Small intestine (tissue), 7 donors: ENCODE measurements at regions not wholly inside any gene's neighbourhood (a gene's known extent, or its start where the extent isn't known, plus 50 kb on each side); places are given as distances from the start of the nearest gene placed in this dataset.

Experiments used
- DNase-seq, 2 donors: peaks; one replicate each; pipeline versions ENCODE4 v3.0.0 to v3.0.0-alpha.2; 2013
- FAIRE-seq: peaks from 2 replicates; lab custom pipeline; 2012; peaks lifted over from hg19 to GRCh38; lab: Jason Lieb, UNC
- H3K27ac ChIP-seq, 3 donors: one replicate each; pipeline ENCODE4 v1.5.1; 2013; ENCODE audit warnings: low read length in 2 of 3, mild to moderate bottlenecking in 2 of 3, control low read depth in 1 of 3, inconsistent platforms in 1 of 3, low read depth in 1 of 3, moderate library complexity in 1 of 3
- H3K27me3 ChIP-seq, 3 donors: one replicate each; pipeline ENCODE4 v1.6.1; 2013; ENCODE audit warnings: low read length in 3 of 3, inconsistent platforms in 1 of 3; ENCODE audit not compliant: control insufficient read depth in 3 of 3, insufficient read depth in 3 of 3
- H3K36me3 ChIP-seq, 3 donors: one replicate each; pipeline ENCODE4 v1.6.1; 2013; ENCODE audit warnings: low read length in 3 of 3, inconsistent platforms in 1 of 3, low read depth in 1 of 3, mild to moderate bottlenecking in 1 of 3, moderate library complexity in 1 of 3; ENCODE audit not compliant: control insufficient read depth in 3 of 3, insufficient read depth in 2 of 3
- H3K4me1 ChIP-seq, 3 donors: one replicate each; pipeline ENCODE4 v1.6.1; 2013; ENCODE audit warnings: low read length in 2 of 3, inconsistent platforms in 1 of 3, low read depth in 1 of 3, mild to moderate bottlenecking in 1 of 3, moderate library complexity in 1 of 3; ENCODE audit not compliant: control insufficient read depth in 3 of 3, insufficient read depth in 2 of 3
- H3K4me3 ChIP-seq, 3 donors: one replicate each; pipeline ENCODE4 v1.5.1; 2013; ENCODE audit warnings: low read length in 3 of 3, control low read depth in 1 of 3, inconsistent platforms in 1 of 3, low read depth in 1 of 3, mild to moderate bottlenecking in 1 of 3, moderate library complexity in 1 of 3
- H3K9me3 ChIP-seq, 2 donors: one replicate each; pipeline ENCODE4 v1.6.1; 2013; ENCODE audit warnings: low read depth in 1 of 2, low read length in 1 of 2; ENCODE audit not compliant: control insufficient read depth in 2 of 2, insufficient read depth in 1 of 2
- WGBS, 3 donors: extraction: QIAGEN DNeasy Blood & Tissue Kit; methylation state at CpG; one replicate each; pipeline ENCODE4 v1.1.7; 2013; 5-methylcytosine and 5-hydroxymethylcytosine counted together
- donor health status: healthy with polysubstance abuse.
- donor health status: control.
- donor health status: control.
- donor health status: Bipolar disorder and iron deficiency.
- donor health status: healthy.

- DNase-seq (no peak), FAIRE-seq (no peak)
- no peak overlapping the region for H3K4me3 ChIP-seq
- no peak overlapping the region for H3K27ac ChIP-seq
- H3K9me3 ChIP-seq: no peaks in the 10 kb centered on the region
- WGBS, 3 donors: 79 to 91% (median 84%) methylated on average over 1 of the region's 1 CpG
- no peaks in the 10 kb centered on the region for H3K36me3 ChIP-seq
- peaks cover 0 to 11% (median 3%) of the 10 kb centered on the region in 3 donors for H3K4me1 ChIP-seq
- H3K27me3 ChIP-seq: peaks cover 0 to 1% (median 0%) of the 10 kb centered on the region in 3 donors
Measured at GRCh38 chrX:20433388-20433775, 166.7 kb upstream of the RPS6KA3 start.

DNA sequence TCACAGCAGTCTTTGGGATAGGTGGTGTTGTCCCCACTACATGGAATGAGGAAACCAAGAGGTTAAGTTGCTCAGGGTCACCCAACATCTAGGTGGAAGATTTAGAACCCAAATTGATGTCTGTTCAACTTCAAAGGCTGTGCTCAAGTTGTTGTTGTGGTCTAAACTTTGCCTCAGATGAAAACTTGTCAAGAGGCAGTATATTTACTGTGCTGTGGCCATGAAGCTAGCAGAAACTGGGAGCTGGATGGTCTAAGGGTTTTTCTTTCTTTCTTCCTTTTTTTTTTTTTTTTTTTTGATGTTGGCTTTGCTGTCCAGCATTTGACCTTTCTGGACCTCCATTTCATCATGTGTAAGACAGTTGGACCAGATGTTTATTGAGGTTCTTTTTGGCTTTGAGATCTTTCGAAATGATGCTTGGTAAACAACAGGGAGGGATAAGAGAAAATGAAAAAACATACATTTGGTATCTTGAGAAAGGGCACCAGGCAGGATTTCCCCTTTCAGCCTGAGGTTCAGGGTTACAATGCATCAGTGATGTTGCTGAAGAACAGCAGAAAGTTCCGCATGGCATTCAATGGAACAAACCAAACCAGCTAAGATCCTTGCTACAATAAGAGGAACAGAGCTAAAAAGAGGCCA, 166.2 kb upstream of the RPS6KA3 start:
- Histone ChIP-seq H3K27me3 (peaks cover 0 to 1% (median 0%) of the 10 kb centered on the region in 3 donors), H3K4me1 (peaks cover 0 to 9% (median 3%) of the 10 kb centered on the region in 3 donors), H3K36me3 (no peaks in the 10 kb centered on the region), H3K4me3 (no peak overlapping the region), H3K27ac (no peak overlapping the region), H3K9me3 (no peaks in the 10 kb centered on the region)
- DNase-seq: no peak
- no peak for FAIRE-seq
- 61 to 92% (median 69%) methylated on average over 2 of the region's 2 CpGs for WGBS, 3 donors

DNA sequence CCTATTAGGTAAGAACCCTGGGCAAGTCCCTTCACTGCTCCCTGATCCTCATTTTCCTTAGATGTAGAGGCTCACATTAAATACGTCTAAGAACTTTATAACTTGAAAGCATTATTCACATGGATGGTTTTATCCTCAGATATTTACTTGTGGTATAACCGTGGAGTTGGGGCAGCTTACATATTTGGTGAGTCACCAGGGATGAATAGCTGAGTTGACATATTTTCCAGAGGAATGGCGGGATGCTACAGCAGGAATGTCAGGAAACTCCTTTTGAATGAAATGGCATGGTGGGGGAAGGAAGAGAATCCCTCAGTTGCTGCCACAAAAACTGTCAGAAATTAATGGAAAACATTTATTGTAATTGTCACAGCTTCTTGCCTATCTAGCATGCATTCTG, 165.3 kb upstream of the RPS6KA3 start:
- DNase-seq: no peak
- Histone ChIP-seq H3K4me1 (peaks cover 0 to 5% (median 3%) of the 10 kb centered on the region in 3 donors), H3K27me3 (peaks cover 0 to 1% (median 0%) of the 10 kb centered on the region in 3 donors), H3K9me3 (no peaks in the 10 kb centered on the region), H3K36me3 (no peaks in the 10 kb centered on the region), H3K4me3 (no peak overlapping the region), H3K27ac (no peak overlapping the region)
- no peak for FAIRE-seq
- 62 to 80% (median 78%) methylated on average over 3 of the region's 3 CpGs for WGBS, 3 donors

DNA sequence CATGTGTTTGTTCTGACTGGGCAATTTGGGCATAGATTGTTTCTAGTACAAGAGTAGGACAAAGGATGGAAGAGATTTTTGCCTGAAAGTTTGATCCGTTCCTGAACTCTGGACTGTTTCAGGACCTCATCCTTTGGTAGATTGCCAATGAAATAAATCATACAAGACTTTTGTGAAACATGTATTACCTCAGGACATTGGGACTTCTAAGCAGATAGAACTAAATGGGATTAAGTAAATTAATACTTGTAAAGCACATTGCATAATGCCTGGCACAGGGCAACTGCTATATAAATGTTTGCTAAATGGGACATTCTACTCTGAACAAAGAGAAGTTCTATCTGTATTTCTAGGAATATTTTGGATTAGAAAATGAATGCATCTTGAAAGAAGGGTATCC, 164.8 kb upstream of the RPS6KA3 start:
- Histone ChIP-seq H3K4me1 (peaks cover 0 to 5% (median 3%) of the 10 kb centered on the region in 3 donors), H3K9me3 (no peaks in the 10 kb centered on the region), H3K27me3 (peaks cover 0 to 1% (median 0%) of the 10 kb centered on the region in 3 donors), H3K36me3 (no peaks in the 10 kb centered on the region), H3K27ac (no peak overlapping the region), H3K4me3 (no peak overlapping the region)
- DNase-seq (no peak), FAIRE-seq (no peak)
- 23 to 34% (median 31%) methylated on average over 1 of the region's 1 CpG for WGBS, 3 donors

GRCh38 chrX:20427173-20427770, 160.6 kb upstream of the RPS6KA3 start:
- no peak for DNase-seq
- H3K27me3 ChIP-seq: no peaks in the 10 kb centered on the region
- no peaks in the 10 kb centered on the region for H3K4me1 ChIP-seq
- H3K36me3 ChIP-seq: no peaks in the 10 kb centered on the region
- no peak overlapping the region for H3K4me3 ChIP-seq
- no peak for FAIRE-seq
- WGBS, 3 donors: 68 to 83% (median 82%) methylated on average over 3 of the region's 3 CpGs
- H3K27ac ChIP-seq: no peak overlapping the region
- H3K9me3 ChIP-seq: no peaks in the 10 kb centered on the region

DNA sequence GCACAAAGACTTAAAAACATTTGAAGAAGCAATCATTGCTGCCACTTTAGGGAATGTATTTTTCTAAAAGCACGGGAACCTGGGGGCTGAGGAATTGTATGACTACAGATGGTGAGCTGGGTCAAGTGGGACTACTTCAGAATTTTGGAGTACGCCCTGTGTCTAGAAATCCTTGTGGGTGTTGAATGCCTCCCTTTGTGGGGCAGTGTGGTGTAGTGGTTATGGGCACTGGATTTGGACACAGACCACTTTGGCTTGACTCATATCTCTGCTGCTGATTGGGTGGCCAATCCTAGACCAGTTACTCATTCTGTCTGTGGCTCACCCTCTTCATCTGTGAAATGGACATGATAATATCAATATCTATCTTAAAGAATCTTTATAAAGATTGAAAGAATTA, 155.0 kb upstream of the RPS6KA3 start:
- no peak for FAIRE-seq

GRCh38 chrX:20421275-20421674, 154.6 kb upstream of the RPS6KA3 start:
- no peak overlapping the region for H3K4me3 ChIP-seq
- H3K27me3 ChIP-seq: no peaks in the 10 kb centered on the region
- H3K27ac ChIP-seq: no peak overlapping the region
- DNase-seq: no peak
- H3K9me3 ChIP-seq: no peaks in the 10 kb centered on the region
- FAIRE-seq: no peak
- WGBS, 3 donors: 28 to 50% (median 48%) methylated on average over 2 of the region's 2 CpGs
- no peaks in the 10 kb centered on the region for H3K4me1 ChIP-seq
- H3K36me3 ChIP-seq: no peaks in the 10 kb centered on the region

More for the DNA sequence above, 155.0 kb upstream of the RPS6KA3 start:
- 67 to 91% (median 83%) methylated on average over 2 of the region's 2 CpGs for WGBS, 3 donors
- no peak for DNase-seq
- H3K9me3 ChIP-seq: no peaks in the 10 kb centered on the region
- no peaks in the 10 kb centered on the region for H3K27me3 ChIP-seq
- no peaks in the 10 kb centered on the region for H3K36me3 ChIP-seq
- H3K4me3 ChIP-seq: no peak overlapping the region
- H3K4me1 ChIP-seq: no peaks in the 10 kb centered on the region
- H3K27ac ChIP-seq: no peak overlapping the region

DNA sequence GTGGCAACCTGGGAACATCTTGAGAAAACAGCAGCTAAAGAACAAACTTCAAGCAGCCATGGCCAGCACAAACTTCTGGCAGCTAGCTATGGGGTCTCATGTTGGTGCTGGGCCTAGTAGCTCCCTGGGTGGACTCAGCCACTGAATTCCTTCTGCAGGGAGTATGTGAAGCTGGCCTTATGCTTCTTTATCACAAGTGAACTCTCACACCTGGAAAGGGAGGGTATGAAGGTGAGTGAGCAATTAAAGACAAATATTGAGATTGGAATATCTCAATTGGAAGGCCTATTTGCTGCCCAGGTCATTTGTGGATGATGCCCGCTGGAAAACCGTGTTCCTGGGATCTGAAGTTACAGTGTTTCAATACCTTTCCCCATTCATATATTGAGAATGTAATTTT, 153.3 kb upstream of the RPS6KA3 start:
- Histone ChIP-seq H3K4me3 (no peak overlapping the region), H3K4me1 (no peaks in the 10 kb centered on the region), H3K27me3 (no peaks in the 10 kb centered on the region), H3K9me3 (no peaks in the 10 kb centered on the region), H3K27ac (no peak overlapping the region), H3K36me3 (no peaks in the 10 kb centered on the region)
- FAIRE-seq (no peak), DNase-seq (no peak)
- 65 to 92% (median 84%) methylated on average over 2 of the region's 2 CpGs for WGBS, 3 donors
